Peyer's patch (tissue), 4 donors: ENCODE measurements at regions not wholly inside any gene's neighbourhood (a gene's known extent, or its start where the extent isn't known, plus 50 kb on each side); places are given as distances from the start of the nearest gene placed in this dataset.

Experiments used
- DNase-seq, 3 donors: peaks; one replicate each; pipeline ENCODE4 v3.0.0-alpha.2; 2017 to 2019
- H3K27ac ChIP-seq, 4 donors: fragments of 200-600 bp; sonication (generic); one replicate each; pipeline ENCODE4 v1.5.1; 2016 to 2019
- H3K27me3 ChIP-seq, 2 donors: fragments of 200-600 bp; sonication (generic); one replicate each; pipeline ENCODE4 v1.5.1; 2019
- H3K36me3 ChIP-seq, 3 donors: fragments of 200-600 bp; sonication (generic); one replicate each; pipeline ENCODE4 v1.5.1; 2016 to 2019
- H3K4me1 ChIP-seq, 4 donors: fragments of 200-600 bp; sonication (generic); one replicate each; pipeline ENCODE4 v1.5.1; 2016 to 2019
- H3K4me3 ChIP-seq, 4 donors: fragments of 200-600 bp; sonication (generic); 1 replicate in 3 of 4; 2 replicates in 1 of 4; pipeline ENCODE4 v1.5.1; 2016 to 2019; ENCODE audit warnings: mild to moderate bottlenecking in 1 of 4
- H3K9me3 ChIP-seq, 4 donors: fragments of 200-600 bp; sonication (generic); one replicate each; pipeline ENCODE4 v1.5.1; 2016 to 2019; ENCODE audit warnings: mild to moderate bottlenecking in 1 of 4
- CTCF ChIP-seq, 6 experiments: fragments of 450-650 bp in 4 of 6; fragments of 200-600 bp in 2 of 6; sonication (generic) in 1 of 6; IDR thresholded peaks; one replicate each; pipeline ENCODE4 v1.5.1; 2017 to 2019; ENCODE audit warnings: antibody characterized with exemption in 6 of 6, mild to moderate bottlenecking in 3 of 6, moderate library complexity in 1 of 6
- POLR2A ChIP-seq, 2 donors: fragments of 450-650 bp; IDR thresholded peaks; one replicate each; pipeline ENCODE4 v1.5.1; 2017; ENCODE audit warnings: antibody characterized with exemption in 2 of 2, mild to moderate bottlenecking in 2 of 2, moderate library complexity in 2 of 2

DNA sequence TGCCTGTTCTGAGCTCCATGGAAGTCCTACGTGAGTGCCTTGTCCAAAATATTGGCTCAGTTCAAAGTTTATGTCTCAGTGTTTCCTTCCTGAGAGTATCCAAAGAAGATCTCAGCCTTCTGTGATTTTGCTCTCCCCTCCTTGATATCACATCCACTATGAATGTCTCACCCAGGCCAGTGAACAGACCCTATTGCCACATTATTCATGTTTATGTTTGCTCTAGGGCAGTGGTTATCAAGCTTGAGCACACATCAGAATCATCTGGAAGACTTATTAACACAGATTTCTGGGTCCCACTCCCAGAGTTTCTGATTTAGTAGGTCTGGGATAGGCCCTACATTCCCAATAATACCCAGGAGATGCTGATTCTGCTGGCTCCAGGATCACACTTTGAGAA is 145.0 kb upstream of the FGGY start:
- H3K36me3 ChIP-seq, result no peaks in the 10 kb centered on the region
- no peaks in the 10 kb centered on the region for H3K9me3 ChIP-seq
- H3K4me1 ChIP-seq, result peaks cover 0 to 15% (median 3%) of the 10 kb centered on the region in 4 donors
- peak overlapping the region; percentile 18 to 71 (median 39) for H3K27ac ChIP-seq
- no peak overlapping the region for H3K4me3 ChIP-seq
- DNase-seq, result no peak
- TF ChIP-seq POLR2A (IDR thresholded peaks at IDR 0.05), result no peak
- TF ChIP-seq CTCF (IDR thresholded peaks at IDR 0.05), result no peak
- no peaks in the 10 kb centered on the region for H3K27me3 ChIP-seq

DNA sequence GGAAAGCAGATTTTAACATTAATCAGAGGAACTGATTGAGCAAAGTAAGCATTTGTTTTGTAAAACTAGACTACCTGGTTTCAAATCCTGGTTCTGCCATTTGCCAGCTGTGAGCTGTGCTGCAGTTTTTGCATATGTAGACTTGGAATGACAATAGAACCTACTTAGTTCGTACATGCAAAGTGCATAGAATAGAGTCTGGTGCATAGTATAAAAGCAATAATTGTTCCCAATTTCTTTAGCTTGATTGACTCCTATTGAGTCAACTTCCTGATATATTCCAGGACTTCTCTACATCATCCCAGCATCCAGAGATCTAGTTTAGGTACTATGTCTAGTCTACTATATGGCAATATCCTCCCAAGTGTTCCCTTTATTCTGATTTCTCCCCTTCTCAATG is 144.4 kb upstream of the FGGY start:
- Histone ChIP-seq H3K36me3 (no peaks in the 10 kb centered on the region), H3K4me1 (peaks cover 0 to 15% (median 3%) of the 10 kb centered on the region in 4 donors), H3K27me3 (no peaks in the 10 kb centered on the region), H3K9me3 (no peaks in the 10 kb centered on the region), H3K27ac (no peak overlapping the region), H3K4me3 (no peak overlapping the region)
- TF ChIP-seq POLR2A (IDR thresholded peaks at IDR 0.05) (no peak), CTCF (IDR thresholded peaks at IDR 0.05) (no peak)
- no peak for DNase-seq

GRCh38 chr1:59154401-59154800 is 142.5 kb upstream of the FGGY start:
- no peak for DNase-seq
- no peaks in the 10 kb centered on the region for H3K27me3 ChIP-seq
- peaks cover 0 to 15% (median 3%) of the 10 kb centered on the region in 4 donors for H3K4me1 ChIP-seq
- no peak overlapping the region for H3K4me3 ChIP-seq
- no peaks in the 10 kb centered on the region for H3K36me3 ChIP-seq
- no peak for TF ChIP-seq CTCF (IDR thresholded peaks at IDR 0.05)
- no peak for TF ChIP-seq POLR2A (IDR thresholded peaks at IDR 0.05)
- no peak overlapping the region for H3K27ac ChIP-seq
- no peaks in the 10 kb centered on the region for H3K9me3 ChIP-seq

GRCh38 chr1:59155351-59155750 is 141.5 kb upstream of the FGGY start:
- H3K4me1 ChIP-seq, result peaks cover 0 to 15% (median 3%) of the 10 kb centered on the region in 4 donors
- H3K27me3 ChIP-seq, result no peaks in the 10 kb centered on the region
- no peaks in the 10 kb centered on the region for H3K36me3 ChIP-seq
- no peak overlapping the region for H3K4me3 ChIP-seq
- no peak overlapping the region for H3K27ac ChIP-seq
- DNase-seq, result no peak
- TF ChIP-seq CTCF (IDR thresholded peaks at IDR 0.05) (no peak), POLR2A (IDR thresholded peaks at IDR 0.05) (no peak)
- no peaks in the 10 kb centered on the region for H3K9me3 ChIP-seq

- H3K27ac ChIP-seq, result no peak overlapping the region
Measured at GRCh38 chr1:59156051-59156450, 140.8 kb upstream of the FGGY start.

More at GRCh38 chr1:59156051-59156450, 140.8 kb upstream of the FGGY start:
- Histone ChIP-seq H3K27me3 (no peaks in the 10 kb centered on the region), H3K9me3 (no peaks in the 10 kb centered on the region), H3K4me1 (peaks cover 0 to 8% (median 0%) of the 10 kb centered on the region in 4 donors), H3K4me3 (no peak overlapping the region), H3K36me3 (no peaks in the 10 kb centered on the region)
- DNase-seq, result no peak
- TF ChIP-seq POLR2A (IDR thresholded peaks at IDR 0.05) (no peak), CTCF (IDR thresholded peaks at IDR 0.05) (no peak)
